NB4 (cell line): ENCODE measurements at regions not wholly inside any gene's neighbourhood (a gene's known extent, or its start where the extent isn't known, plus 50 kb on each side); places are given as distances from the start of the nearest gene placed in this dataset.

Source experiments
- DNase-seq: peaks from one replicate; pipeline ENCODE4 v3.0.0; 2010; ENCODE audit warnings: low read depth
- H3K4me3 ChIP-seq: one replicate; pipeline ENCODE4 v1.5.1; 2011; ENCODE audit warnings: mild to moderate bottlenecking, low read depth, low read length, moderate library complexity
- MAX ChIP-seq: IDR thresholded peaks from 2 replicates; pipeline ENCODE4 v1.6.1; 2011; ENCODE audit warnings: low read depth, low read length
- MYC ChIP-seq: IDR thresholded peaks from 2 replicates; pipeline ENCODE4 v1.6.1; 2011; ENCODE audit warnings: low read depth, low read length
- POLR2A ChIP-seq: IDR thresholded peaks from 2 replicates; pipeline ENCODE4 v1.6.1; 2011; ENCODE audit warnings: mild to moderate bottlenecking; ENCODE audit not compliant: insufficient read length; ENCODE audit errors: extremely low read depth
- TF ChIP-seq, protein P1 (sequence below): IDR thresholded peaks from one replicate; pipeline ENCODE4 v1.5.1; 2012; ENCODE audit warnings: low read depth, low read length

GRCh38 chr13:55606045-55606665 is 1534.6 kb upstream of the PRR20A start:
- no peak for DNase-seq
- TF ChIP-seq MYC: no peak
- no peak for TF ChIP-seq MAX
- TF ChIP-seq POLR2A: no peak
- TF ChIP-seq, protein P1, sequence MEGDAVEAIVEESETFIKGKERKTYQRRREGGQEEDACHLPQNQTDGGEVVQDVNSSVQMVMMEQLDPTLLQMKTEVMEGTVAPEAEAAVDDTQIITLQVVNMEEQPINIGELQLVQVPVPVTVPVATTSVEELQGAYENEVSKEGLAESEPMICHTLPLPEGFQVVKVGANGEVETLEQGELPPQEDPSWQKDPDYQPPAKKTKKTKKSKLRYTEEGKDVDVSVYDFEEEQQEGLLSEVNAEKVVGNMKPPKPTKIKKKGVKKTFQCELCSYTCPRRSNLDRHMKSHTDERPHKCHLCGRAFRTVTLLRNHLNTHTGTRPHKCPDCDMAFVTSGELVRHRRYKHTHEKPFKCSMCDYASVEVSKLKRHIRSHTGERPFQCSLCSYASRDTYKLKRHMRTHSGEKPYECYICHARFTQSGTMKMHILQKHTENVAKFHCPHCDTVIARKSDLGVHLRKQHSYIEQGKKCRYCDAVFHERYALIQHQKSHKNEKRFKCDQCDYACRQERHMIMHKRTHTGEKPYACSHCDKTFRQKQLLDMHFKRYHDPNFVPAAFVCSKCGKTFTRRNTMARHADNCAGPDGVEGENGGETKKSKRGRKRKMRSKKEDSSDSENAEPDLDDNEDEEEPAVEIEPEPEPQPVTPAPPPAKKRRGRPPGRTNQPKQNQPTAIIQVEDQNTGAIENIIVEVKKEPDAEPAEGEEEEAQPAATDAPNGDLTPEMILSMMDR: no peak
- H3K4me3 ChIP-seq: no peak overlapping the region

- DNase-seq: no peak
- no peak overlapping the region for H3K4me3 ChIP-seq
- TF ChIP-seq, protein P1: no peak
- TF ChIP-seq POLR2A (no peak), MAX (no peak), MYC (no peak)
Observed at GRCh38 chr13:55613429-55614187, 1527.1 kb upstream of the PRR20A start.

DNA sequence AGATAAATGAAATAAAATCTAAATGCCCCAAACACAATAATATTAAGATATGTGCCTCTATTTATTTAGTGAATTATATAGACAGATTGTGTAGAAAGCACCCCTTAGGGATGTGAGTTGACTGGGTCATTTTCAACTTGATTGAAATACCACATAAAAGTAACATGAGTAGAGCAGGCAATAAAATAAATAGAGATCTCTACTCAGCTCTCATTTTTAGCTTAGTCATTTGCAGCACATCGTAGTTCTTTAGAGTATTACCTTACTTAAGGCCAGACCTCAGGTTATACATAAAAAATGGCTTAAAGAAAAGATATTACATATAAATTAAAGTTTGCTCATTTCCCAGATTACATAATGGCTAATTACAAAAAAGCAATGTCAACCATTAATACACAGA is 1525.6 kb upstream of the PRR20A start:
- TF ChIP-seq MAX (no peak), MYC (no peak), POLR2A (no peak)
- TF ChIP-seq, protein P1: no peak
- DNase-seq: no peak
- no peak overlapping the region for H3K4me3 ChIP-seq

DNA sequence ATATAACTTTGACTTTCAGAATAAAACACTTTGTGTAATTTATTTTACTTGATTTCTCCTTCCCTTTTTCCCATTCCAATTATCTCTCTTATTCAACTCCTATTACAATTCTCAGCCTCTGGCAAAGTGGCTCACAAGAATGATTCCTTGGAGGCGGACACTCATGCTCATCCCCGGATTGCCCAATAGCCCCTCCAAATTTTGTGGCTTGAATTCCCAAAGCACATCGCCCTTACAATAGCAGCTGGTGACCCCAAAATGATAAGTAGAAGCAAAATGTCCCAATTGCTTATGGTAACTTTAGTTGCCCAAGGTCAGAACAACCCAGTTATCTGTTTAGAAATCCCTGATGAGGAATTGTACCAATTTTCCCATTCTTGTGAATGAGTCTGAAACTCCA is 1523.5 kb upstream of the PRR20A start:
- TF ChIP-seq MYC (no peak), POLR2A (no peak), MAX (no peak)
- TF ChIP-seq, protein P1: no peak
- no peak for DNase-seq
- no peak overlapping the region for H3K4me3 ChIP-seq

- H3K4me3 ChIP-seq: no peak overlapping the region
- TF ChIP-seq MYC: no peak
- TF ChIP-seq, protein P1: no peak
- no peak for TF ChIP-seq POLR2A
- TF ChIP-seq MAX: no peak
- DNase-seq: no peak
Observed at GRCh38 chr13:55627221-55627620, 1513.5 kb upstream of the PRR20A start.
